ENCODE measurements at regions not wholly inside any gene's neighbourhood (a gene's known extent, or its start where the extent isn't known, plus 50 kb on each side); places are given as distances from the start of the nearest gene placed in this dataset.

DNA sequence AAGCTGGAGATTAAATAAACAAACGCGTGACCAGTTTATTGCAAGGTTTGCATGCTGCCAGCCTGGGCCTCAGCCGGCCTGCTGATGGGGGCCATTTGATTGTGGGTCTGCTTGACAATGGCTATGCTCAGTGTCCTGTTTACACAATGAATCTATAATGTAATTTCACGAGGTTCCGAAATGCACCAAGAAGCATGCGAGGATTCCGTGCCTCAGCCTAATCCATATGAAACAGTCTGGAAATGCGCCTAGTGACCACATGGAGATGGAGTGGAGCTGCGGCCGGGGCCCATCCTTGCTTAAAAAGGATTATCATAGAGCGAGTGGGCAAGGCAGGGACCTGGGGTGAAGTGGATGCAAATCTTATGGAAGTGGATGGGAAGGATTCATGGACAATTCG lies 382.4 kb downstream of the CDK5RAP2 start:
- no peak overlapping the region for H3K4me3 ChIP-seq (ENCODE audit: low read depth, poor library complexity, severe bottlenecking)
- 57 to 72% methylated on average over 12 of the region's 12 CpGs for WGBS, 2 donors
- TF ChIP-seq POLR2A (IDR thresholded peaks at IDR 0.05) = no peak
- TF ChIP-seq, protein P1, sequence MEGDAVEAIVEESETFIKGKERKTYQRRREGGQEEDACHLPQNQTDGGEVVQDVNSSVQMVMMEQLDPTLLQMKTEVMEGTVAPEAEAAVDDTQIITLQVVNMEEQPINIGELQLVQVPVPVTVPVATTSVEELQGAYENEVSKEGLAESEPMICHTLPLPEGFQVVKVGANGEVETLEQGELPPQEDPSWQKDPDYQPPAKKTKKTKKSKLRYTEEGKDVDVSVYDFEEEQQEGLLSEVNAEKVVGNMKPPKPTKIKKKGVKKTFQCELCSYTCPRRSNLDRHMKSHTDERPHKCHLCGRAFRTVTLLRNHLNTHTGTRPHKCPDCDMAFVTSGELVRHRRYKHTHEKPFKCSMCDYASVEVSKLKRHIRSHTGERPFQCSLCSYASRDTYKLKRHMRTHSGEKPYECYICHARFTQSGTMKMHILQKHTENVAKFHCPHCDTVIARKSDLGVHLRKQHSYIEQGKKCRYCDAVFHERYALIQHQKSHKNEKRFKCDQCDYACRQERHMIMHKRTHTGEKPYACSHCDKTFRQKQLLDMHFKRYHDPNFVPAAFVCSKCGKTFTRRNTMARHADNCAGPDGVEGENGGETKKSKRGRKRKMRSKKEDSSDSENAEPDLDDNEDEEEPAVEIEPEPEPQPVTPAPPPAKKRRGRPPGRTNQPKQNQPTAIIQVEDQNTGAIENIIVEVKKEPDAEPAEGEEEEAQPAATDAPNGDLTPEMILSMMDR (IDR thresholded peaks at IDR 0.05) = no peak
- DNase-seq (ENCODE audit: low spot score in 2 of 2) = no peak
- intact Hi-C loops (cut with DNase I; ENCODE audit: low total_unique reads) = no loop called here

DNA sequence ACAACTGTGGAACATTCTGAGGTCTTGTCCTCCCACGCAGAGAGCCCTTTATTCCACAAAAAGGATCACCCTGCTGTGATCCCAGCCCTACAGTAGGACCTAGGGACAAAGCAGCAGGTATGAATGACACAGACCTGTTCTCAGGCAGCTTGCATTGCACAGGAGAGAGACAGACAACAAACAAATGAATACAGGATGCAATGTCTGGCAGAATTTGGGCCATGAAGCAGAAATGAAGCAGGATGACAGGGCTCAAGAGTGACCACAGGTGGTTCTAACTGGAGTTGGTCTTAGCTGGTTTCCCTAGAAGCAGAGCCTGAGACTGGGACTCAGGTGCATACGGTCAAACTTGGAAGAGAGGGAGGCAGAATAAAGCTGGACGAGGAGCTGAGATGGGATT lies 388.8 kb downstream of the CDK5RAP2 start:
- DNase-seq (ENCODE audit: low spot score in 2 of 2) = no peak

DNA sequence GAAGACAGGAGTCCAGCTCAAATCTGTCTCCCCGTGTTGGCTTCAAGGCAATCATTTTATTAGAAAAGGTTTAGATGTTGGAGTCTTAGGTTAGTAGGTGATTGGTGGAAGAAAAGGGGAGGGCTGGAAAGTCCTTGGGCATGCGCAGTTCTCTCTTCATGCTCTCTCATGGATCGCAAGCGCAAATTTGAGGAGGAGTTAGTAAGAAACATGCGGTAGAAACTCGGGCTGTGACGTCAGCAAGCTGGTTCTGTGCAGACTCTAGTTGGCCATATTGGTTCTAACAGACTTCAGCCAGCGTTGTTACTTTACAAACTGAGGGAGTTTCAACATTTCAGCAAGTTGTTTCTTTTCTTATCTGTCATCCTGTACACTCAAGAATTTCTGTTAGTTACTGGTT lies 392.2 kb downstream of the CDK5RAP2 start:
- DNase-seq (ENCODE audit: low spot score in 2 of 2) = no peak
- TF ChIP-seq POLR2A (IDR thresholded peaks at IDR 0.05) = no peak
- TF ChIP-seq, protein P1 (IDR thresholded peaks at IDR 0.05) = no peak
- no peak overlapping the region for H3K4me3 ChIP-seq (ENCODE audit: low read depth, poor library complexity, severe bottlenecking)
- WGBS, 2 donors = 80 to 83% methylated on average over 8 of the region's 8 CpGs
- intact Hi-C loops (cut with DNase I; ENCODE audit: low total_unique reads) = no loop called here

More for the DNA sequence above, 388.8 kb downstream of the CDK5RAP2 start:
- intact Hi-C loops (cut with DNase I; ENCODE audit: low total_unique reads) = no loop called here
- 70 to 71% methylated on average over 3 of the region's 3 CpGs for WGBS, 2 donors
- TF ChIP-seq POLR2A (IDR thresholded peaks at IDR 0.05) = no peak
- TF ChIP-seq, protein P1 (IDR thresholded peaks at IDR 0.05) = no peak
- H3K4me3 ChIP-seq (ENCODE audit: low read depth, poor library complexity, severe bottlenecking) = no peak overlapping the region

DNA sequence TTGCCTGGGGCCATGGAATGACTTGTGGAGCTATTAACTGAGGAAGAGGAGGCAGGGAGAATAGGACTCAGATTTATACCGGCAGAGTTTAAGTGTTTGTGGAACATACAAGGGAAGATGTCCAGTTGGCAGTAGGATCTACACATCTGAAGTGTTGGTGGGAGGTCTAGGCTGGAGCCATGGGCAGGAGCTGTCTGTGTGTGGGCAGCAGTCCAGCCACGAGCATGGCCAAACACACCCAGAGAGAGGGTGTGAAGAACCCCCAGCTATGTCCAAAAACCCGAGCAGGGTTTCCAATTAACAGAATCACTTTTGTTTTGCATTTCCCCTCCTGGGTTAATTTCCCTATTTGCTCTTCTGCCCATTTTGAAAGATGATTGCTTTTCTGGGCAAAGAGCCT lies 393.7 kb downstream of the CDK5RAP2 start:
- intact Hi-C loops (cut with DNase I; ENCODE audit: low total_unique reads) = no loop called here
- no peak for DNase-seq (ENCODE audit: low spot score in 2 of 2)
- TF ChIP-seq, protein P1 (IDR thresholded peaks at IDR 0.05) = no peak
- no peak for TF ChIP-seq POLR2A (IDR thresholded peaks at IDR 0.05)
- no peak overlapping the region for H3K4me3 ChIP-seq (ENCODE audit: low read depth, poor library complexity, severe bottlenecking)
- 25 to 41% methylated on average over 3 of the region's 3 CpGs for WGBS, 2 donors

DNA sequence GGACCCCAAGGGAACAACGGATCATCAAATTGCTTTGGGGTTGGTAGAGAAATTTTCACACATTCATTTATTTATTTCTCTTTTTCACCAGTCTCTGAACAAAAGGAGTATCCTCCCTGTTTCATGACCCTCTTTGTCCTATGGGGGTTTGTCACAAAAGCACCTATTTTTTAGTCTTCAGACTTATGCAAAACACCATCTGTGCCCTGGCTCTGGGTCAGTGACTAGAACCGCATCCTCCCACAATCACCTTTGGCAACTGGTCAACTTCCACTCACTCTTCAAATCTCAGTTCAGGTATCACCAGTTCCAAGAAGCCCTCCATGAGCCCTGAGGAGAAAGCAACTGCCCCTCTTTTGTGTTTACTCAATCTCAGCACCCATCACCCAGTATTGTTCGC lies 395.7 kb downstream of the CDK5RAP2 start:
- 58 to 64% methylated on average over 3 of the region's 3 CpGs for WGBS, 2 donors
- TF ChIP-seq POLR2A (IDR thresholded peaks at IDR 0.05) = no peak
- TF ChIP-seq, protein P1 (IDR thresholded peaks at IDR 0.05) = no peak
- intact Hi-C loops (cut with DNase I; ENCODE audit: low total_unique reads) = no loop called here

DNA sequence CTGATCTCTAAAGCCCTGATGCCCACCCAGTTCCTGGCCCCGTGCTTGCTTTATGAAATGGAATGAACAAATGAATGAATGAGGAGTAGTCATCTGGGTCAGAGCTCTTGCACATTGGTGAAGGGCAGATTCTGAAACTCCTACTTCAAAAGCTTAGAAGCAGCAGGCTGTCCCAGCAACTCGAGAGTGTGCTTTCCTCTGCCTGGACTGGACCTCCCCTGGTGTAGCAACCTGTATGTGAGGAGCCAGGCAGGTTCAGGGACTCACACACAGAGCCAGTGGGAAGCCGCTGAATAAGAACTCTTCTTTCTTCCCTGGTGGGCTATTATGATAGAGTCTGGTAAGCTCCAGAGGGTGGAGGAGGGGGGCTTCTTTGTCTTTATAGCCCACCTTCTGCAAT lies 396.4 kb downstream of the CDK5RAP2 start:
- TF ChIP-seq POLR2A (IDR thresholded peaks at IDR 0.05) = no peak
- TF ChIP-seq, protein P1 (IDR thresholded peaks at IDR 0.05) = no peak
- WGBS, 2 donors = 71 to 73% methylated on average over 3 of the region's 3 CpGs
- intact Hi-C loops (cut with DNase I; ENCODE audit: low total_unique reads) = no loop called here

More for the DNA sequence above, 395.7 kb downstream of the CDK5RAP2 start:
- no peak for DNase-seq (ENCODE audit: low spot score in 2 of 2)
- no peak overlapping the region for H3K4me3 ChIP-seq (ENCODE audit: low read depth, poor library complexity, severe bottlenecking)

More for the DNA sequence above, 396.4 kb downstream of the CDK5RAP2 start:
- DNase-seq (ENCODE audit: low spot score in 2 of 2) = no peak
- no peak overlapping the region for H3K4me3 ChIP-seq (ENCODE audit: low read depth, poor library complexity, severe bottlenecking)

Measured in lower leg skin (tissue), 4 donors.